Lower leg skin (tissue), 4 donors: ENCODE measurements at regions not wholly inside any gene's neighbourhood (a gene's known extent, or its start where the extent isn't known, plus 50 kb on each side); places are given as distances from the start of the nearest gene placed in this dataset.

Experiments used
- DNase-seq, 2 donors: peaks; one replicate each; pipeline ENCODE4 v3.0.0-alpha.2; 2019; ENCODE audit warnings: low spot score in 2 of 2
- H3K4me3 ChIP-seq: fragments of 200-600 bp; sonication (generic); 2 replicates; pipeline ENCODE4 v1.5.1; 2017; ENCODE audit warnings: mild to moderate bottlenecking, low read depth; ENCODE audit not compliant: poor library complexity, severe bottlenecking
- POLR2A ChIP-seq, 2 donors: fragments of 450-650 bp; IDR thresholded peaks; one replicate each; pipeline ENCODE4 v1.6.1; 2016 to 2017; ENCODE audit warnings: antibody characterized with exemption in 2 of 2, mild to moderate bottlenecking in 1 of 2, moderate library complexity in 1 of 2
- WGBS, 2 donors: methylation state at CpG; one replicate each; pipeline ENCODE4 v1.1.5; 2018; 5-methylcytosine and 5-hydroxymethylcytosine counted together
- intact Hi-C: fragments of 100-400 bp; cut with DNase I; formaldehyde crosslinking; loops from one replicate; pipeline ENCODE4 v1.15.0; 2023; ENCODE audit warnings: low total_unique reads
- TF ChIP-seq, protein P1 (sequence below), 3 donors: fragments of 450-650 bp; IDR thresholded peaks; one replicate each; pipeline ENCODE4 v1.5.1; 2016; ENCODE audit warnings: antibody characterized with exemption in 3 of 3, mild to moderate bottlenecking in 3 of 3, moderate library complexity in 2 of 3

DNA sequence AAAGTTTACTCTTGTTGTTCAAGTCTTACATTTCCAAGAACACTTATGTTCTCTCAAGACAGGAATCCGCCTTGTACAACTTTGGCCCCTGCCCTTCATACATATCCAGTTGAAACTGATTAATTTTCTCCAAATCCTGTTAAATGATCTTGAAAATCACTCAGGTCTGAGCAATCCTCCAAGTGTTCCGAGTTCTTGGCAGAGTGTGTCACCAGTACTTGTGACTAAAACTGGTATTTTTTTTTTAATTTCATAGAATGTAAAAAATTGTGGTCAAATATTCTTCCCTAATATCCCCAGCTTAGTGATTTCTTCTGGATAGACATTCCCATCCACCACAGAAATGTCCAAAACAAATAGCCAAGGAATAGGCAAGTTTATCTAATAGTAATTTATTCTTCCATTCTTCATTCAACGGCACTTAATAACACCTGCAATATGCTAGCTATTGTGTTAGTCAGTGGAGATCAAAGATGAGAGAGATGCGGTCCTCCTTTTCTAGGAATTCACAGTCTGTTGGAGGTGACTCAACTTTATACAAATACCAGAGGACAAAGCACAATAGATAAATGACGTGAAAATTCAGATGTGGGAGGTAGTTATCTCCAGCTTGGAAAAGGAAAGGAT is 71.4 kb downstream of the DIRAS3 start:
- TF ChIP-seq, protein P1, sequence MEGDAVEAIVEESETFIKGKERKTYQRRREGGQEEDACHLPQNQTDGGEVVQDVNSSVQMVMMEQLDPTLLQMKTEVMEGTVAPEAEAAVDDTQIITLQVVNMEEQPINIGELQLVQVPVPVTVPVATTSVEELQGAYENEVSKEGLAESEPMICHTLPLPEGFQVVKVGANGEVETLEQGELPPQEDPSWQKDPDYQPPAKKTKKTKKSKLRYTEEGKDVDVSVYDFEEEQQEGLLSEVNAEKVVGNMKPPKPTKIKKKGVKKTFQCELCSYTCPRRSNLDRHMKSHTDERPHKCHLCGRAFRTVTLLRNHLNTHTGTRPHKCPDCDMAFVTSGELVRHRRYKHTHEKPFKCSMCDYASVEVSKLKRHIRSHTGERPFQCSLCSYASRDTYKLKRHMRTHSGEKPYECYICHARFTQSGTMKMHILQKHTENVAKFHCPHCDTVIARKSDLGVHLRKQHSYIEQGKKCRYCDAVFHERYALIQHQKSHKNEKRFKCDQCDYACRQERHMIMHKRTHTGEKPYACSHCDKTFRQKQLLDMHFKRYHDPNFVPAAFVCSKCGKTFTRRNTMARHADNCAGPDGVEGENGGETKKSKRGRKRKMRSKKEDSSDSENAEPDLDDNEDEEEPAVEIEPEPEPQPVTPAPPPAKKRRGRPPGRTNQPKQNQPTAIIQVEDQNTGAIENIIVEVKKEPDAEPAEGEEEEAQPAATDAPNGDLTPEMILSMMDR (IDR thresholded peaks at IDR 0.05) = no peak
- no peak for TF ChIP-seq POLR2A (IDR thresholded peaks at IDR 0.05)
- intact Hi-C loops = no loop called here
- no peak overlapping the region for H3K4me3 ChIP-seq
- no peak for DNase-seq
- WGBS, 2 donors = 70 to 82% methylated on average over 5 of the region's 5 CpGs

DNA sequence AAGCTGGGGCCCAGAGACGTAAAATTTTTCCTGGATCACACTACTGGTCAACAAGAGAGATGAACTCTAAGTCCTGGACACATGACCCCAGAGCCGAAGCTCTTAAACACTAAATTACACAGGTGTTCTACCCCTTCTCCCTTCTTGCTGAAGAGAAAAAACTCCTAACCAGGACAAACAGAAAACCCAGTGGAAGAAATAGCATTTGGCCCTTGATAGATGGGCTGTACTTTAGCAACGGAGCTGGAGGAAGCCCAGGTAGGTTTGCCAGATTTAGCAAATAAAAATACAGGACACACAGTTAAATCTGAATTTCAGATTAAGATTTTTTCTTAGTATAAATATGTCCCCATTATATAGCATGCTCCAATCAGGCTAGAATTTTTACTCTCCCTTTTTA is 72.7 kb downstream of the DIRAS3 start:
- intact Hi-C loops = no loop called here

DNA sequence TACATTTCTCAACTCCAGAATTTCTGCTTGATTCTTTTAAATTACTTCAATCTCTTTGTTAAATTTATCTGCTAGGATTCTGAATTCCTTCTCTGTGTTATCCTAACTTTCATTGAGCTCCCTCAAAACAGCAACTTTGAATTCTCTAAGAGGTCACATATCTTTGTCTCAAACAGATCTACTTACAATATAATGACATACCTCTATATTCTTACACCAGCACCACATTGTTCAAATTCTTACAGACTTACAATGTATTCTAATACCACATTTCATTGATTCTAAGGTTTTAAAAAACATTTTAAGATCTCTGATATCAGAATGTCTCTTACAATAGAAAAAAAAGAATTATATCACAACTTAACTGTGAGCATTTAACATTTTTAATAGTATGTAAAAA is 77.4 kb downstream of the DIRAS3 start:
- DNase-seq = no peak
- TF ChIP-seq POLR2A (IDR thresholded peaks at IDR 0.05) = no peak
- TF ChIP-seq, protein P1 (IDR thresholded peaks at IDR 0.05) = no peak
- intact Hi-C loops = no loop called here
- H3K4me3 ChIP-seq = no peak overlapping the region

More for the DNA sequence above, 72.7 kb downstream of the DIRAS3 start:
- DNase-seq = no peak
- TF ChIP-seq, protein P1 (IDR thresholded peaks at IDR 0.05) = no peak
- TF ChIP-seq POLR2A (IDR thresholded peaks at IDR 0.05) = no peak
- 63 to 65% methylated on average over 3 of the region's 3 CpGs for WGBS, 2 donors
- H3K4me3 ChIP-seq = no peak overlapping the region

DNA sequence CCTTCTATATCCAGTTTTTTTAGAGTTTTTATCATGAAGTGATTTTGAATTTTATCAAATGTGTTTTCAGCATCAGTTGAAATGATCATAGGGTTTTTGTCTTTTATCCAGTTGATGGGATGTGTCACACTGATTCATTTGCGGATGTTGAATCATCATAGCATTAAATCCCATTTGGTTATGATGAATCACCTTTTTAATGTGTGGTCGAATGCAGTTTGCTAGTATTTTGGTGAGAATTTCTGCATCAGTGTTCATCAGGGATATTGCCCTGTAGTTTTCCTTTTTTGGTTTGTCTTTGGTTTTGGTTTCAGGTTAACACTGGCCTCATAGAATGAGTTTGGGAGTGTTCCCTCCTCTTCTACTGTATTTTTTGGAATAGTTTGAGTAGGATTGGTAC is 80.3 kb downstream of the DIRAS3 start:
- DNase-seq = no peak
- WGBS, 2 donors = 42 to 44% methylated on average over 2 of the region's 2 CpGs
- H3K4me3 ChIP-seq = no peak overlapping the region
- intact Hi-C loops = no loop called here
- TF ChIP-seq POLR2A (IDR thresholded peaks at IDR 0.05) = no peak
- TF ChIP-seq, protein P1 (IDR thresholded peaks at IDR 0.05) = no peak

GRCh38 chr1:67969446-67969845 is 81.0 kb downstream of the DIRAS3 start:
- no peak for TF ChIP-seq POLR2A (IDR thresholded peaks at IDR 0.05)
- TF ChIP-seq, protein P1 (IDR thresholded peaks at IDR 0.05) = no peak
- intact Hi-C loops = no loop called here
- H3K4me3 ChIP-seq = no peak overlapping the region
- 88 to 97% methylated on average over 2 of the region's 2 CpGs for WGBS, 2 donors
- no peak for DNase-seq

- H3K4me3 ChIP-seq = no peak overlapping the region
- intact Hi-C loops = no loop called here
- no peak for DNase-seq
- no peak for TF ChIP-seq POLR2A (IDR thresholded peaks at IDR 0.05)
- TF ChIP-seq, protein P1 (IDR thresholded peaks at IDR 0.05) = no peak
Observed at GRCh38 chr1:67966666-67967009, 83.8 kb downstream of the DIRAS3 start.
